COLO829 (cell line): ENCODE measurements at regions not wholly inside any gene's neighbourhood (a gene's known extent, or its start where the extent isn't known, plus 50 kb on each side); places are given as distances from the start of the nearest gene placed in this dataset.
A peak's percentile ranks its signal among the peaks of the same experiment; 100 is the strongest.
"Not testable (repeated sequence)": the region's sequence is repeated elsewhere in the genome, so short reads cannot be mapped to it uniquely, and the experiment has no call there.

ENCODE experiments used
- DNase-seq: peaks from one replicate; pipeline ENCODE4 v3.0.0; 2012; ENCODE audit warnings: low spot score

DNA sequence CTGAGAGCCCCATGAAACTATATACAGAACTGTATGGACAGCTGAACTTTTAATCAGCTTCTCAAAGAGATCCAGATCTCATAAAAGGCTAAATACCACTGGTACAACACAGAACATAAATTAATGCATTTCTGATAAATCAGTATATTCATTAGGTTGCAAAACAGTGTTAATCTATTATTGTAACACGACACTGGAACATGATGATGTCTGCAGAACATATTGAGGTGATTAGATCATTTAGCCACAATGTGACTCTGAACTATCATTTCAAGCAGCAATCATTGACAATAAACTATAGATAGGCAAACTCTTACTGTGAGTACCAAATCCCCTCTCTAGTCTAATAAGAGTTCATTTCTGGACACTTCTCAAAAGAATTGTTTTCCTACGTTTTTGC lies 50.3 kb downstream of the GASK1B start:
- no peak for DNase-seq

DNA sequence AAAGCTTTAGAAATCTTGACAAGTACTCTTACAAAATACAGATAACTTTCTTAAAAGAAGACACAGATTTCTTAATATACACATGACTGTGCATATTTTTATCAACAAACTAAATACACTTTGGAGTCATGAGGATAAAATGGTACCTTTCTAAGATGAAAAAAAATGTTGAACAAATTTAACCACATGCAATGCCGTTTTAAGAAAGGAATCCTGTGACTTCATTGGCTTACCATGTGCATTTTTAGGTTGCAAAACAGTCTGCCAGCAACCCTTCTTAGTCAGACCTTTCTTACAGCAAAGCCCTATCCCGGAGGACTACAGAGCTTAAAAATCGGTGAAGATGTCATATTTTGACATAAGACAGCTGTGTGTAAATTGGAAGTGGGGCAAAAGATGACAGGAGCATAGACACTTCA lies 51.7 kb downstream of the GASK1B start:
- DNase-seq, result no peak

DNA sequence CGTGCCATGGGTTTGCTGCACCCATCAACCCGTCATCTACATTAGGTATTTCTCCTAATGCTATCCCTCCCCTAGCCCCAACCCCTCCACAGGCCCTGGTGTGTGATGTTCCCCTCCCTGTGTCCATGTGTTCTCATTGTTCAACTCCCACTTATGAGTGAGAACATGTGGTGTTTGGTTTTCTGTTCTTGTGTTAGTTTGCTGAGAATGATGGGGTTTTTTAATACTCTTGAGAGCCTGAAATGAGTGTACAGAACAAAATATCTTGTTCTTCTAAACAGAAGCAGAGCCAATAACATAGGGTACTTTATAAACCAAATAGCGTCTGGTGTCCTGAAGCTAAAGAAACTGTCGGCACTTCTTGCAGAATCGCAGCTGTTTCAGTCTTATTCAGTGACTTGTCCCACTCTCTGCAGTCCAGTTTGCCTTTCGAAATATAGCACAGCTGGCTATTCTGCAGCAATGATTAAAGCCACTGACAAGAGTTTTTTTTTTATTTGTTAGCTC lies 52.1 kb downstream of the GASK1B start:
- DNase-seq, result not testable (repeated sequence)

DNA sequence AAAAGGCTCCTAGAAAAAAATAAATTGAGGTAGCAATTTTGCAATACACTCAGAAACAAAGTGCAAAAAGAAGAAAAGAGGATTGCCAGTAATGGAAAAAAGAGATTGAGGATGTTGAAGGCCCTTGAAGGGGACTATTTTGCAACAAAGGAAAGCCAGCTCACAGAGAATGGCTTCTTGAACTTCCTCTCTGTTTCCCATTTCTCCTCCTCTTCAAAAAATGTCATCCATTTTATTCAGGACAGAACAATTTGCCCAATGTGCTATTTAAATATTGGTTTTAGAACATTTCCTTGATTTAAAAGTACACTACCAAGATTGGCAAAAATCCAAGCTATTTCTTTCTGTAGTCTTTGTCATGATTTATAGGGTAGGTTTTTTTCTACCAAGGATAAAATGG lies 60.2 kb downstream of the GASK1B start:
- no peak for DNase-seq

DNA sequence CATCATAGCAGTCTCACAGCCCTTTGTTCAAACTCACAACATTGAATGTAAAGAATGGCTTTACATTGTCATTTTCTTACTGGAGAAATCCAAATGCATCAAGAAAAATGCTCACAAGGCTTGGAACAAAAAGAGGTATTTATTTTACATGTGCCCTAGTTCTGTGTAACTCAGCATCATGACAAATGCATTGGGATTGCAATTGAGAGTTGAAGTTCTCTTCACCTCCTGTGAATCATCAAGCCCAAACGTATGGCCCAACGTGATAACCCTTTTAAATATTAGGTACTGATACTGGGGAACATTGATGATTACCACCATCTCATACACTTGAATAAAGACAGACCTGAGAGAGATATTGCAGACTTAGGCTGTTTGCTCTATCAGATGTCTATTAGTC lies 61.6 kb downstream of the GASK1B start:
- DNase-seq, result no peak

DNA sequence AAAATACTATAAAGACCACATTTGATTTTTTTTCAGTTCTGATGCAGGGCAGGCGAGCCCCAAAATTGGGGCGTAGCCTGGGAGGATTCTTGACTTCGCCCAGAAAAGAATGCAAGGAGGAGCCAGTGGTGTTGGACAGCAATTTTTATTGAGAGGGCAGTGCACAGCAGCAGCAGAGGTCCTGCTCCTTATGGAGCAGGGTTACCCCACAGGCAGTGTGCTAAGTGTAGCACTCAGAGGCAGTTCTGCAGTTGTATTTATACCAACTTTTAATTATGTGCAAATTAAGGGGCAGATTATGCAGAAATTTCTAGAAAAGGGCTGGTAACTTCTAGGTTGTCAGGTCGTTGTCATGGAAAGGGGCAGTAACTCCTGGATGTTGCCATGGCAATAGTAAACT lies 69.9 kb downstream of the GASK1B start:
- no peak for DNase-seq

DNA sequence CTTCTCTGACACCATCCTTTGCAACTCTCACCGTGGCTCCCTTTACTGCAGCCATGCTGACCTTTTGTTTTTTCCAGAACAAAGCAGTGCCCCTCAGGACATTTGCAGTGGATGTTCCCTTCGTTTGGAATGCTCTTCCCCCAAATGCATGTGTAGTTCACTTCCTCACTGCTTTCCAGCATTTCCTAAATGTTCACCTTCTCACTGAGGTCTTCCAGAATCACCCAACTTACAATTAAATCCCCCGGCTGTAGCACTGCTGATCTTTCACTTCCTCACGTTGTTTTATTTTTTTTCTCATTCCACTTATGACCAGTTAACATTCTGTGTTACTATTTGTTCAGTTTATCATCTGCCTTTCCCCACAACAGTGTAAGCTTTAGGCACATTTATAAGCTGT lies 73.1 kb downstream of the GASK1B start:
- DNase-seq, result no peak

DNA sequence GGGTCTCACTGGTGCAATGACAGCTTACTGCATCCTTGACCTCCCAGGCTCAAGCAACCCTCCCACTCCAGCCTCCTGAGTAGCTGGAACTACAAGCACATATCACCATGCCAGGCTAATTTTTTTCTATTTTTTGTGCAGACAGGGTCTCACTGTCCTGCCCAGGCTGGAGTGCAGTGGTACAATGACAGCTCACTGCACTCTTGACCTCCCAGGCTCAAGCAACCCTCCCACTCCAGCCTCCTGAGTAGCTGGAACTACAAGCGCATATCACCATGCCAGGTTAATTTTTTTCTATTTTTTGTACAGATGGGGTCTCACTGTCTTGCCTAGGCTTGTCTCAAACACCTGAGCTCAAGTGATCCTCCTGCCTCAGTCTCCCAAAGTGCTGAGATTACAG lies 74.0 kb downstream of the GASK1B start:
- no peak for DNase-seq

DNA sequence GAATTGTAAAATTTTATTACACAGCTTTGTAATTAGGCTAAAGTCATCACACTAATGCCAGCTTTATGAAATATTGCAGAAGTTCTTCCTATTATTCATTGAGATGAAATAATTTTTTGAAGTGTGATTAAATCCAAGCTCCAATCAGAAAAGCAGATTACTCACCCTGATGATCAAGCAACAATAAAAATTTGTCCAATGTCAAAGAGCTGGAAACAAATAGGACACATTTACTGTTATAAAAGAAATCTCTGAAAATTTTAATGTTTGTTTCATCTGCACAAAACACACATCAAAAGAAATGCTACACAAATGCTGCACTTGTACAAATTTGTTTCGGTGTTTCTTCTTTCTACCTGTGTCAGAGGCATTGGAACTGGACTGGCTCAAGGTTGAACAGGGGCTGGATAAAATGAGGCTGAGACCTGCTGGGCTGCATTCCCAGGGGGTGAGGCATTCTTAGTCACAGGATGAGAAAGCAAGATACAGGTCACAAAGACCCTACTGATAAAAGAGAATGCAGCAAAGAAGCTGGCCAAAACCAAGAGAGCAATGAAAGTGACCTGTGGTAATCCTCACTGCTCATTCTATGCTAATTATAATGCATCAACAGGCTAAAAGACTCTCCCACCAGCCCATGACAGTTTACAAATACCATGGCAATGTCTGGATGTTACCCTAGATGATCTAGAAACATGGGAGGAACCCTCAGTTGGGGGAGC lies 78.3 kb downstream of the GASK1B start:
- DNase-seq, result peak; percentile 52

DNA sequence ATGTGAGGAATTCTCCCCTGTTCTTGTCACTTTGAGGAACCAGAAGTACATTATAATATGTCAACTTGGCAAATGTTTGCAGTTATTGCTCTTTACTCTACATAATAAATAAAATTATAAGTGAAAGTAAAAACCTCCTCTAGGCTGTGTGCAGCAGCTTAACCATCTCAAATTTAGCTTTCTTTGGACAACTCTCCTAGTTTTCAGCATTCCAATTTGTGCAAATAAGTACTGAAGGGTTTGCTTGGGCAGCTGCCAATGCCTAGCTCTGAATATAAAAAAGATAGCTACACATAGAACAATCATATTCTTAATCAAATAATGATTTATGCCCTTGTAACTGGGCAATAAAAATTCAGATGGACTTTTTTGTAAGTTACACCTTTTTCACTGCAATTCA lies 82.5 kb downstream of the GASK1B start:
- no peak for DNase-seq

DNA sequence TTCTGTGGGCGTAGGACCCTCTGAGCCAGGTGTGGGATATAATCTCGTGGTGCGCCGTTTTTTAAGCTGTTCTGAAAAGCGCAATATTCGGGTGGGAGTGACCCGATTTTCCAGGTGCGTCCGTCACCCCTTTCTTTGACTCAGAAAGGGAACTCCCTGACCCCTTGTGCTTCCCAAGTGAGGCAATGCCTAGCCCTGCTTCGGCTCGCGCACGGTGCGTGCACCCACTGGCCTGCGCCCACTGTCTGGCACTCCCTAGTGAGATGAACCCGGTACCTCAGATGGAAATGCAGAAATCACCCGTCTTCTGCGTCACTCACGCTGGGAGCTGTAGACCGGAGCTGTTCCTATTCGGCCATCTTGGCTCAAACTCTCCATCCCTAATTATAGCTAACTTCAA lies 82.9 kb downstream of the GASK1B start:
- not testable (repeated sequence) for DNase-seq

DNA sequence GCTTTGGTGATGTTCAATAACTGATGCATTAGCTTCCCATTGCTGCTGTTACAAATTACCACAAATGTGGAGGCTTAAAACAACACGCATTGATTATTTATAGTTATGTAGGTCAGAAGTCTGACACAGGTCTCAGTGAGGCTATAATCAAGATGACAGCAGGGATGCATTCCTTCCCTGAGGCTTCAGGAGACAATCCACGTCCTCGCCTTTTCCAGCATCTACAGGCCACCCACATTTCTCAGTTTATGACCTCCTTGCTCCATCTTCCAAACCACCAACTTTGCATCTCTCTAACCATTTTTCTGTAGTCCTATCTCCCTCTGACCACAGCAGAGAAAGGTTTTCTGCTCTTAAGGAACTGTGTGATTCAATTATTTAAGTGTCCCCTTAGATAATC lies 92.5 kb downstream of the GASK1B start:
- no peak for DNase-seq

DNA sequence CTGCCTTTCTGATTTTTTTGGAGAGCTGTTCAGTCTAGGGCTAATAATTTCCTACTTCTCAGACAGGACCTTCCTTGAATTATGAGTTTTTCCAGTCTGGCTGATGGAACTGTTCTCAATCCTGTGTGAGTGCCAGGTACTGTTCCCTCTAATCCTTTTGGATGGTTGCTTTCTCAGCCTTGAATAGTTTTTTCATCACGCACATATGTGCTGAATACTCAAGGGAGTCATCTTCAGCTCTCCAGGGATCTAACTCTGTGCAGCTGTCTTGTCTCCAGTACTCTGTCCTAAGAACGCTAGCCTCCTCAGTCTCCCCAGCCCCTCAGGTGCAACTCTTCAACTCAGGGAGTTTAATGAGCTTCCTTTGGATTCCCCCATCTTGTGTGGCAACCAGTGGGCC lies 93.2 kb downstream of the GASK1B start:
- no peak for DNase-seq

DNA sequence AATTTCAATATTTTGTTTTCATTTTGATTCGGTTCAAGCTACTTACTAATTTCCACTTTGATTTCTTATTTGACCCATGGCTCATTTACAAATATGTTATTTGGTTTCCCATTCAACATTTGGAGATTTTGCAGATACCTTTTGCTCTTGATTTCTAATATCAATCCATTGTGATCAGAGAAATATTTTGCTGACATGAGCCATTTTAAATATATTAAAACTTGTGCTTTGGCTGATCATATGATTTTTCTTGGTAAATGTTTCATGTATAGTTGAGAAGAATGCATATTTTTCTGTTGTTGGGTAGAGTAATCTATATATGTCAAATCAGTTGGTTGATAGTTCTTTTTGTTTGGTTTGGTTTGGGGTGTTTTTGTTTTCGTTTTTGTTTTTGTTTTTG lies 95.0 kb downstream of the GASK1B start:
- DNase-seq, result no peak

DNA sequence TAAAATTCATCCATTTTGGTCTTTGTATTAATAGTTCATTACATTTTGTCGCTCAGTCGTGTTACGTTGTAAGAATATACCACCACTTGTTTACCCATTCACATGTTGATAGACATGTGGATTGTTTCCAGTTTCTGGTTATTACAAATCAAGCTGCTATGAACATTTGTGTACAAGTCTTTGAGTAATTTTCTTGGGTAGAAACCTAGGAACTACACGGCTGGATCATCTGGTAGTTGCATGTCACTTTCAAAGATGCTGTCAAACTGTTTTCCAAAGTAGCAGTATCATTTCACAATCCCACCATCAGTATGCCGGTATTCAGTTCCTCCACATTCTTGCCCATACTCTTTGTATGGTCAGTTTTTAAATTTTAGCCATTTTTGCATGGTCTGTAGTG lies 98.0 kb downstream of the GASK1B start:
- DNase-seq, result no peak

DNA sequence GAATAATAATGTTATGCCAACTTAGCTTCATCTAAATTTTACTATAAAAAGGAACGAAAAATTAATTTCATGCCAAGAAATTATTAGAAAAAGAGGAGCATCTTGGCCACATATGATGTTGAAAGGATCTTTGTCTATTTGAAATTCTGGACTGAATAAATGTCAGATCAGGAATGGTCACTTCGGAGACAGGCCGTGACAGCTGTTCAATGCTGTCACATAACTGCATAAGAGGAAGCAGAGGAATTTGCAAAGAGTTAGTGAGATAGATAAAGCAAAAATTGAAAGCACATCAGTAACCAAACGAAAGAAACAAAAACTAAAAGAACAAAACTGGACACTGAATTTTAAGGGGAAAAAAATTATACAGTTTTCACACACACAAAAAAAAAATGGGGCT lies 100.9 kb downstream of the GASK1B start:
- DNase-seq, result no peak

DNA sequence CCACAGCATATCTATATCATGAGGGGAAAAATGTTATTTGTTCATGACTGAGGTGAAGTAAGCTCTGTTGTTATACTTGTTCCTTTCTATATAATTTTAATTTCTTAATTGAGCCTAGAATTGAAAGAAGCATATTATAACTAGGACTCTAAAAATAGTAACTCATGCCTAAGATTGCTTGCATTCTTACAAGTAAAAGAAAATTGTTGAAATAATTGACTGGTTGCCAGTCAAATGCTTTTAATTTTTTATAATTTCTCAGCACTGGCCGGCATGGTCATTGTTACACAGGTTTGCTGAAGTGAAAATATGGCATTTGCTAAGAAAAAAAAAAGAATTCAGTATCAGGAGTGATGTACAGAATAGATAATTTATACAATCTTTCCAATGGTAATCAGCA lies 104.8 kb downstream of the GASK1B start:
- DNase-seq, result no peak

DNA sequence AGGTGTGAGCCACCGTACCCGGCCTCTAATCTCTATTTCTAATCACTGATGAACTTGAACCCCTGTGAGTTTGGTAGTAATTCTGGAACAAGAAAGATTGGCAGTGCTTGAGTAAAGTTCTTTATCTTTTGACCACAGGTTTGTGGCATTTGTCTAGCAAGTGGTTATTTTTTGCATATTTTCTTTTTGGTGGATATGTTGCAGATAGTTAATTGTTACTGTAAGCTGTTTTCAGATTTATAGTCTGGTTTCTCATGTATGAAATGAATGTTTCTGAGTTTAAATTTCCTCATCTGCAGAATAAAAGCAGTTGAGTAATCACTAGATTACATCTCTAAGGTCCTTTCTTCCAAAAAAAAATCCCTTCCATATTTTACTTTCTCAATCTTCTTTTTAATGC lies 105.2 kb downstream of the GASK1B start:
- DNase-seq, result no peak

DNA sequence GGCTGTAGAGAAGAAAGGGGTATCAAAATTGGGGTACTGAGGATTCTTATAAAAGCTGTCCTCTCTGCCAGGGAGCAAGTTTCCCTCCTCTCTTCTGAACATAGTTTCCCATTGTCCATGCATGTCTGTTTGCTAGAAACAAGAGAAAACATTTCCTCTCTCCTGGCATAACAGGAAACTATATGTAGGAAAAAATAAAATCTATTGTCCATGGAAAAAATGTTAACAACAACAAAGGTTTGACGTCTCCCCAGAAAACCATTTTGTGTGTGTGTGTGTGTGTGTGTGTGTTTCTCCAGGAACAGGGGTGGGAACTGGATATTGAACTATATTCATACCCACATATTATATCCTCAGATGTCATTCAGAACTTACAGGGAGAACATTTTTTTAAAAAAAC lies 107.2 kb downstream of the GASK1B start:
- DNase-seq, result no peak

DNA sequence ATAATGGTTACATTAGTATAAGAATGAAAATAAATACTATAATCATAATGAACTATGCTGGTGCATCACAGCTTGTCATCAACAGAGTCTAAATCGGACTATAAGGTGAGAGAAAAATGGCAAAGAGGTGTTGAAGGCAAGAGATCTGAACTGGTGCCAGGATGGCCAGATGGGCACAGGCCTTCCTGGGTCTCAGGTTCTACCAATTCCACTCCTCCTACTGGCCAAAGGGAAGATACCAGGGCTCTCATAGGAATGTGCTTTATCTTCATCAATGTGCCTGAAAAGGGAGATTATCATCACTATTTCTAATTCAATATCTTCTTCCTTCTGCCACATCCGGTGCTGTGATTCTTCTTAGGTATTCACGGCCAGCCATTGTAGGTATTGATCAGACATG lies 107.6 kb downstream of the GASK1B start:
- no peak for DNase-seq

DNA sequence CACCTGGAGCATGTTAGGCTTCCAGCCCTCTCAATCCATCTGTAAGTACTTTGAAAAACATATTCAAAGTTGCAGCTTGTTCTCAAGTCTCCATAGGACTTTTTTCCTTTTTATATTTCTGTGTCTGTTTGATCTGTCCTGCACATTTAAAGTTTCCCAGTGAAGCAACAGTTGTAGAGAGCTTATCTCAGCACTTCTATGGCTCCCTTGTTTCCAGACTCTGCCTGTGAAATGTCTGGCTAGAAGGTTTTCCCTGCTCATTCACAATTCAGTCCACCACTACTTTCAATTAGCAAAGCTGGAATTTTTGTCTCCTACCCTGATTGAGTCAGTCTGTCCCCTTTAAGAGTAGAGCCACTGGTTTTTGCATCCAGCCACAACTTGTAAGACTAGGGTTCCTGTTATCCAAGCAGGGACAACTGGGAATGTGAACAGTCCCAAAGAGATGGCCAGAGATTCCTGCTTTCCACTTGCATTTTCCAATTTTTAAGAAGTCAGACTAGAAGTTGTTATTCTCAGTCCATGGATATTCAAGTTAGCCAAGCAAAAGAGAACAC lies 116.1 kb downstream of the GASK1B start:
- no peak for DNase-seq

DNA sequence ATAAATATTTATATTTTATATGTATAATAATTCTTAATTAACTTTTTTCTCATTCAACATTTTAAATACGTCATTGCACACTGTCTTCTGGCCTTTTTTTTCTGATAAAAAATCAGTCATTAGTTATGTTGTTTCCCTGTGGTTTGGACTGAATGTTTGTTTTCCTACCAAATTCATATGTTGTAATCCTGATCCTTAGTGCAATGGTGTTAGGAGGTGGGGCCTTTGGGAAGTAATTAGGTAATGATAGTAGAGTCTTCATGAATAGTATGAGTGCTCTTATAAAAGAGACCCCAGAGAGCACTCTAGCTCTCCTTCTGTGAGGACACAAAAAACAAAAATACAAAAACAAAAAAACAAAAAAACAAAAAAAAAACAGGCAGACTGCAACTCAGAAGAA lies 117.2 kb downstream of the GASK1B start:
- no peak for DNase-seq

DNA sequence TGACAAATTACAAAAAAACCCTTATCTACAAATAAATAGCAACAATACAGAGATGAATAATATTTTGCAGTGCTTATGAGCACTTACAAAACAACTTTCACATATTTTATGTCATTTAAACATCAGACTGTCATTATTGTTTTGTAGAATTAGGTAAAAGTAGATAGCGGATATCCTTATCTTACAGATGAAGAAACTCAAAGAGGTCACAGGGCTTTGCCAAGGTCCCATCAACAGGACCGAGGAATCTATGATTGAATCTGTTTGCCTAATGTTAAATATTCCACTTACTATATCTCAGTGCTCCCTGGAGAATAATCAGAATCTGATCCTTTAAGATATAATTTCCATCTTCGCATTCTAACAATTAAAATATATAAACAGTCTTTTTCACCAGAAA lies 119.0 kb downstream of the GASK1B start:
- DNase-seq, result no peak

DNA sequence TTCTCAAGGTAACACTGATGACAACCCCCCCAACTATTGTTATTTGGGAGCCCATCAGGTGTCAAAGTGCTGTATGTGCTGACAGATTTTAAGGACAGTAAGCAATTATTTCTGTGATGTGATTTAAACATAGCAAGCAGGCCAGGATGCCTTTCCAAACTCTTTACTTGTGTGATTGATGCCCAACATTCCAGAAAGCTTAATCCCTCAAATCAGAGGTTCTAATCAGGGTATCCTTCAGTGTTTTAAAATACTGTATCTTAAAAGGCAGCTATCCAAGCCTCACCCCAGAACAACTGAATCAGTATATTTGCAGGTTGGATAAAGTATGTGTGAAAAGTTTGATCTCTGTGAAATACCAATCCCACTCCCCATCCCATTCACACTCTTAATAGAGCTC lies 119.7 kb downstream of the GASK1B start:
- no peak for DNase-seq
